ENCODE measurements at regions not wholly inside any gene's neighbourhood (a gene's known extent, or its start where the extent isn't known, plus 50 kb on each side); places are given as distances from the start of the nearest gene placed in this dataset.
"Not testable (repeated sequence)": the region's sequence is repeated elsewhere in the genome, so short reads cannot be mapped to it uniquely, and the experiment has no call there.

DNA sequence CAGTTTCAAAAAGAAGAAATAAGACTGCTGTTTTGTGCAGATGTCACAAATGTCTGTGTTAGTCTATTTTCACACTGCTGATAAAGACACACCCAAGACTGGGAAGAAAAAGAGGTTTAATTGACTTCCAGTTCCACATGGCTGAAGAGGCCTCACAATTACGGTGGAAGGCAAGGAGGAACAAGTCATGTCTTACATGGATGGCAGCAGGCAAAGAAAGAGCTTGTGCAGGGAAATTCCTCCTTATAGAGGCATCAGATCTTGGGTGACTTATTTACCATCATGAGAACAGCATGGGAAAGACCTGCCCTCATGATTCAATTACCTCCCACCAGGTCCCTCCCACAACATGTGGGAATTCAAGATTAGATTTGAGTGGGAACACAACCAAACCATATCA is 527.7 kb upstream of the KCND2 start:
- intact Hi-C loops (cut with micrococcal nuclease; ENCODE audit: unreplicated experiment); in situ Hi-C loops (cut with MboI); H3K4me2 ChIP-seq (ENCODE audit: control insufficient read depth, insufficient read depth); H3K36me3 ChIP-seq (ENCODE audit: control insufficient read depth in 2 of 2, insufficient read depth in 2 of 2, low read length in 1 of 2); H3K4me1 ChIP-seq (ENCODE audit: control insufficient read depth, insufficient read depth, low read length); RAD21 ChIA-PET (ENCODE audit: unreplicated experiment); SMC1A ChIA-PET (ENCODE audit: uncharacterized antibody, unreplicated experiment); H4K20me1 ChIP-seq (ENCODE audit: control insufficient read depth, insufficient read depth); H3K9ac ChIP-seq (ENCODE audit: control insufficient read depth, insufficient read depth, low read length); CTCF ChIA-PET; BruUV-seq (replicated peaks); ATAC-seq; H2AFZ ChIP-seq (ENCODE audit: control insufficient read depth, low read depth, low read length); FAIRE-seq; H3K9me3 ChIP-seq (replicated peaks; ENCODE audit: control insufficient read depth, insufficient read depth, low read length); H3K27ac ChIP-seq (ENCODE audit: control insufficient read depth, insufficient read depth); H3K27me3 ChIP-seq (replicated peaks in 1 of 2; ENCODE audit: control insufficient read depth in 2 of 2, insufficient read depth in 2 of 2, low read length in 1 of 2); H3K79me2 ChIP-seq (ENCODE audit: control insufficient read depth, insufficient read depth, low read length); H3K4me3 ChIP-seq; POLR2A ChIA-PET; DNase-seq (ENCODE audit: low read depth, low spot score): not testable (repeated sequence)
- 42% methylated on average over 1 of the region's 1 CpG for WGBS (ENCODE audit: insufficient coverage, insufficient replicate concordance, low lambda C conversion rate, missing lambda C conversion rate)

DNA sequence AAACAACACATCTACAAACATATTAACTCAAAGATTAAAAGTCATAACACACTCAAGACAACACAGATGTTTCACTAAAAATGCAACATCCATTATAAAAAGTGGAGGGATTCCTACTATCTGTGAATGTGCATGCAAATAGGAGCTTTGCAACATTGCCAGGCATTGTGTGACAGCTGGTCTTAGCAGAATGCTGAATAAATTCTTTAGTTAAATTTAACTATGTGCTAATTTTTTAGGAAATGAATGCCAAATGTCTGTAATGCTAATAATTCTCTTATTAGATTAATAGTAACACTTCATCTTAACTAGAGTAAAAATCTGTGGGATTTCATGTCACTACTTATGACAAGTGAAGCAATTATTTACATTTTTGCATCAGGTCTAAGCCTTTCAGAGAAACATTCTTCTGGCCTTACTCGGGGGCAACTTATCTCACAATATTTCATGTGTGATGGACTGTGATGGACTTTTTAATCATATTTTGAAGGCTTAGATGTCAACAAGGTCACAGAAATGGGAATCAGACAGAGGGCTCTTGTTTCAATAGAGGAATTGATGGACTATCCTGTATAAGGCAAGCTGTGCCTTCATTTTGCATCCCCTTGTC is 524.6 kb upstream of the KCND2 start:
- Histone ChIP-seq H2AFZ (ENCODE audit: control insufficient read depth, low read depth, low read length) (no peak overlapping the region), H3K4me2 (ENCODE audit: control insufficient read depth, insufficient read depth) (no peak overlapping the region), H3K27ac (ENCODE audit: control insufficient read depth, insufficient read depth) (no peak overlapping the region), H3K79me2 (ENCODE audit: control insufficient read depth, insufficient read depth, low read length) (no peaks in the 10 kb centered on the region), H3K36me3 (ENCODE audit: control insufficient read depth in 2 of 2, insufficient read depth in 2 of 2, low read length in 1 of 2) (no peaks in the 10 kb centered on the region), H3K9me3 (replicated peaks; ENCODE audit: control insufficient read depth, insufficient read depth, low read length) (no peaks in the 10 kb centered on the region), H3K4me3 (no peak overlapping the region), H3K4me1 (ENCODE audit: control insufficient read depth, insufficient read depth, low read length) (no peaks in the 10 kb centered on the region), H3K9ac (ENCODE audit: control insufficient read depth, insufficient read depth, low read length) (no peak overlapping the region), H4K20me1 (ENCODE audit: control insufficient read depth, insufficient read depth) (no peaks in the 10 kb centered on the region), H3K27me3 (replicated peaks in 1 of 2; ENCODE audit: control insufficient read depth in 2 of 2, insufficient read depth in 2 of 2, low read length in 1 of 2) (no peaks in the 10 kb centered on the region)
- in situ Hi-C loops (cut with MboI), result no loop called here
- ChIA-PET POLR2A (no interaction called here), RAD21 (ENCODE audit: unreplicated experiment) (no interaction called here), CTCF (no interaction called here), SMC1A (ENCODE audit: uncharacterized antibody, unreplicated experiment) (no interaction called here)
- TF ChIP-seq IRF4 (IDR thresholded peaks at IDR 0.05; ENCODE audit: low read depth, low read length), result no peak
- TF ChIP-seq SP1 (IDR thresholded peaks at IDR 0.05; ENCODE audit: low read depth, low read length), result no peak
- no peak for TF ChIP-seq RFX5 (IDR thresholded peaks at IDR 0.05; ENCODE audit: low read depth, low read length)
- no TSS peak for BruUV-seq (replicated peaks)
- no peak for FAIRE-seq
- WGBS (ENCODE audit: insufficient coverage, insufficient replicate concordance, low lambda C conversion rate, missing lambda C conversion rate), result 0% methylated on average over 1 of the region's 1 CpG
- no peak for DNase-seq (ENCODE audit: low read depth, low spot score)
- no peak for ATAC-seq
- intact Hi-C loops (cut with micrococcal nuclease; ENCODE audit: unreplicated experiment), result no loop called here
